Stimulated activated CD4-positive, alpha-beta T cell treated with anti-CD3 and anti-CD28 coated beads, Interleukin-12 subunit alpha, Interleukin-12 subunit beta, amount 100 ng/mL, for 4 hours (primary cell): ENCODE measurements at regions not wholly inside any gene's neighbourhood (a gene's known extent, or its start where the extent isn't known, plus 50 kb on each side); places are given as distances from the start of the nearest gene placed in this dataset.

Experiments used
- DNase-seq: peaks from one replicate; pipeline ENCODE4 v3.0.0-alpha.2; 2020

DNA sequence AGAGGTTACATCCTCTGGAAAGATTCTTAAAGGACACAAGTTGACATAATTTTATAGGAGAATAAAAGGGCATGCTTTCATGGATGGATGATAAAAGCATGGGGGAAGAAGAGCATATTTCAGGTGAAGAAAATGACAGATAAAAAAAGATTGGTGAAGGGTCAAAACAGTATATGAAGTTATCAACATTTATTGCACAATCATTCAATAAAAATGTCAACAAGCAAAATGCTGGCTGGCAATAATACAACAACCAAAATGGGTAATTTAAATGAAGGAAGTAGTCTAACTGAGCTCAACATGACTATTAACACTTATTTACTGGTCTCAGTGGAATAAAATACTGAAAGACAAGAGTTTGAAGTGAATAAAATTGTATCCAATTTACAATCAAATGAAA, 696.7 kb downstream of the SQOR start:
- no peak for DNase-seq

DNA sequence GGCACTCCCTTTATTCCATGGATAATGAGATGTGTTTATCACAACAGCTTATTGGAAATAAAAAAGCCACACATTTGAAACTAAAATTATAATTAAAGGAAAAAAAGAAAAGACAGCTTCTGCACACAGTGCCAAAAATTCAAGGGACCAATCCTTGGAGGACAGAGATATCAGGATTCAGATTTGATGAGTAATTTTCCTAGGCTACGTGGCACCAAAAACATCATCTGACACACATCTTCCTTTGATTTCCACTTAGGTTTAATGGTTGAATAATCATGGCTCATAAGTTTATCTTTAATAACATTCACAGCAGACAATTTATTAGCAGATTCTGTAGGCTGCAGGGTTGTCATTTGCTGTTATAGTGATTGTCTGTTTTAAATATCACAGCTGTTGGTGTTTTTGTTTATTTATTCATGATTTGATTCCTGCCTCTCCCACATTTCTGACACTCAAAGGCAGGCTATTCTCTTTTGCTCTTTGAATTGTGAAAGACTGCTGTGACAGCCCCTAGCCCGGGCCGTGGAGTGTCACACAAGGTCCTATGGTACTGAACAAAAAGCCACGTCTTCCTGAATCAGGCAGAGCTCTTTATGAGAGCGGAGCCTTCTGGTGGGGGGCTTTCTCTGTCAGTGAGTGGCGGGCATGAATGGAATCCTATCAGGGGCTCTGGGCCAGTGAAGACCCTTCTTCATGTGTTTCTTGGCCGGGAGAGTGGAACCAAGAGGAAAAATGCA, 708.5 kb downstream of the SQOR start:
- no peak for DNase-seq

DNA sequence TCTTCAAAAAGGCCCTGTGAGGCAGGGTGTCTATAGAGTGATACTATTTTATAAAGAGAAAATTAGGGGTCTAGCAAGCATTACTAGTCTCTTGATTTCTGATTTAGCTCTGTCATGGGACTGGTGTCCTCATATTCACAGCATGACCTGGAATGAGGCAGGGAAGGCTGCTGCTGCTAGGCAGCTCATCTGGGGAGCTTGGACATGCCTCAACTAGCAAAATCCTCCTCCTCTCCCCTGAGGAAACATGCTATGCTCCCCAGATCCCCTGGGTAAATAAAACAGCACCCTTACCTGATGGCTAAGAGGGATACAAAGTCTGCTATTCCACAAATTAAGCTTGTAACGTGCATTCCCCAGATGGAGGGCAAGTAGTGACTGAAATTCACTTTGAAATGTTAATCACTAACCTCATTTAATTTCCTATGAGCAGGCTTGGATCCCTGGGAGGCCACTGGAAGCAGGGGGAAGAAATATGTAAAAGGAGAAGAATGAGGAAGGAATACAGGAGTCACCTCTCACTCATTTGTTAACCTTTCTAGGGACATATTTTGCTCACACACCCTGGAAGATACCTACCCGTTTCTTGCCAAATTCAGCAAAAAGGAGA, 709.4 kb downstream of the SQOR start:
- DNase-seq: no peak

DNA sequence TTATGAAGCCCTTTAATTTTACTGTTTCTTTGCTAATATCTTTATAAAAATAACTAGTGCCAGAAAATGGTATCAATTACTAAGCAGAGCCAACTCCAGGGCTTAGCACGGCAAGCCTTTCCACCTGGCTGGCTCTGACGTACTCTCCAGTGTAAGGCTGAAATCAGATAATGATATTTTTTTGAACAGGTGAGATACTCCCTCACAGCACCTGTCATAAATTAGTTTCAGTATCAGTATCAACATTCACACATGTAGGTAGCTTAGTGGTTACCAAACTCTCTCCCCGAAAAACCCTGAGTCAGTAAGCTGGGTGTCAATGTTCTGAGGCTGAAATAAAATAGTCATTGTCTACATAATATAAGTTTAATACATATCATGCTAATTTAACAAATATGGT, 710.1 kb downstream of the SQOR start:
- no peak for DNase-seq

DNA sequence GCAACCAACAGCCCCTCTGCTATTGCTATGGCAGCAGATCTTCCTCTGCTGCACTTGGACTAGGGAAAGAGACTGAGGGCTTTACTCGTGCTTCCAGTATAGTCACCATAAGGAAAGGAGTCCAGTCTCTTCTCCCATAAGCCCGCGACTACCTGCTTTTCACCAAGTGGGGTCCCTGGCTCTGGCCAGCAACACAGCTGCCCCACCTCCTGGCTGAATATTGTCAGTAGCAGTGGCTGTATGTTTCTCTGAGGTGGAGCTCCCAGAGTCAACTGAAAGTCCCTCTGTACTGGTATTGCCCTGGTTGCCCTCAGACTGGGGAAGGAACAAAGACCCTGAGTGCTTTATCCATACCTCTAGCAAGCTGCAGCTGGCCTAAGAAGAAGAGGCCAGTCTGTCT, 719.6 kb downstream of the SQOR start:
- DNase-seq: no peak

DNA sequence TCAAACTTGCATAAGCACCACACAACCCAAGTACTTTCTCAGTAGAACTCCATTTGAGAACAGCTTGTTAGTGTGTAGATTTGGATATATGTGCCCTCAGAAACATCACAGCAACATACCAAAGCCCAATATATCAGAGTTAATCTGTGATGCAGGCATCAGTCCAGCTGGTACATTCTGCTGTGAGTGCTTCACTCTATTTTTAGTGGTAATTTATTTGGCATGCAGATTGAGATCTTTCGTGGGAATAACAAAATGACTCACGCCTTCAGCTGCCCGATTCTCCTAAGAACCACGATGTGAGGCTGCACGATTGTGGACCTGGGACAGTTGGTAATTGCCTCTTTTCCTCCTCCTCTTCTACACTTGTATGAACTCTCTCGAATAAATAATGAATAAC, 730.7 kb downstream of the SQOR start:
- DNase-seq: no peak

DNA sequence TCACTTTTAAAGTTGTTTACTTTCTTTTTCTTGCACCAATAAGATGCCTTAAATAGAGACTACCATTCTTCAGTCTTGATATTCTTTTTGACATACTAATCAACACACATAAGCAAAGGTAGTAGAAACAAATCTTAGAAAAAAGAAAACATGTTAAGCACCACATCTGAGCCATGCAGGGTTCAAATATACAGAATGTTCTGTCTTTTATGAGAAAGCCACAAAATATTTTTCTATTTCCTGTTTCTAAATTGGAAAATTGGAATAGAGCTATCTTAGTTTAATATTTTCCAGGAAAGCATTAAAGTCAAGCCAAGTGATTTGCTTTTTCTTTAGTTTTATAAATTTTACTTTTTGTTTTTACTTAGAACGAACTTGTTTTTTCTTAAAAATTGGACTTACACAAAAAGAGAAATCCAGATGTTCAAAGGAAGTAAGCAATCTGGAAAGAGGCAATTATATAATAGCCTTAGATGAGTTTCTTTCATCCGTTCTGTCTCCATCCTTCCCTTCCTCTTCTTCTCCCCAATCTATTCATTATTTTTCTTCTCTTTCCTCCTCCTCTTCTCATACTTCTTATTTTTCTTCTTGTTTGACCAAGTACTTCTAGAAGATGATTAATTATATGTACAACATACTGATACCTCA, 731.7 kb downstream of the SQOR start:
- no peak for DNase-seq

DNA sequence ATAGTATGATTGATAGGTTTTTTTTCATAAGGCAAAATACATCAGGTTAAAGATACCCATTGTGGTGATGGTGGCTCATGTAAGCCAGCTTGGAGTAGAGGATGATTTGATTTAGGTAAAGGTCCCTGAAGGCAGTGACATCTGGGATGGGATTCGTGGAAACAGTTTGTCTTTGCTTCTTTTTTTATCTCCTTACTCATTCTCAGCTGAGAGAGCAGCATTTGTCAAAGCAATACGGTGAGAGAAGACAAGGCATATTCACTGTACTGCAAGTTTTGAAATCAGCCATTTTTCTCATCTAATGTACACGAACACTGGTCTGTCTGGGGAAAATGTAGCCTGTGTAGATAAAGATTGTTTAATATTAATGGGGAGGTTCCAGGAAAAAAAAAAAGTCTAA, 749.1 kb downstream of the SQOR start:
- DNase-seq: no peak

DNA sequence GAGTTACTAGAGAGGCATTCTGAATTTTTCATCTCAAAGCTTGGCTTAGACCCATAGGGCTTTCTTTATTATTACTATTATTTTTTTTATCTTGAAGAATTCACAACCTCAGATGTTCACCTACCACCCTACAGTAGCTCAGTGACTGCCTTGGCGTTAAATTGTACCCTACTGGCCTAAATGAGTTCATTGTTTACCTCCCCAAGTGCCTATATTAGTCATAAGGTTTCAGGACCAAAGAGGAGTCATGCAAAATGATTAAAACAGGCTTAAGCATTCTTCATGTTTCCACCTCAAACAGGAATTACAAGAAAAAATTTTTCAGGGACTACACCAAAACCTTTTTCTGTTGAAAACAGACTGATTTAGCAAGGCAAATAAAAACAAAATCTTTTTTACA, 751.5 kb downstream of the SQOR start:
- no peak for DNase-seq

DNA sequence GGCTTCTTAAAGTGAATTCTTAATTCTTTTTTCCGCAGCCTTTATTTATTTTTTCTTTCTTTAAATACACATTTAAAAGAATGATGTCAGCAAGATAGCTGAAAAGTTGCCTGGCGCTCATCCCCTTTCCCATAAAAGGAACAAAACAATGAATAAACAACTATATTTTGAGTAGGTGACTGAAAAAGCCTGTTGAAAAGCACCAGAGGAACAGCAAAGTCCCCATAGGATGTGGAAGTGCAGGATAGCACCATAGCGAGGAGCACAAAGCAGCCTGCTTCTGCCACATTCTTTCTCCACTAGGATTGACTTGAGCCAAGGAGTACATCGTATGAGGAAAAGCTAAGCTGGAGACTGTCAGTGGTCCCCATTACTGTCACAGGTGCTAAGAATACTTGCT, 754.9 kb downstream of the SQOR start:
- no peak for DNase-seq

DNA sequence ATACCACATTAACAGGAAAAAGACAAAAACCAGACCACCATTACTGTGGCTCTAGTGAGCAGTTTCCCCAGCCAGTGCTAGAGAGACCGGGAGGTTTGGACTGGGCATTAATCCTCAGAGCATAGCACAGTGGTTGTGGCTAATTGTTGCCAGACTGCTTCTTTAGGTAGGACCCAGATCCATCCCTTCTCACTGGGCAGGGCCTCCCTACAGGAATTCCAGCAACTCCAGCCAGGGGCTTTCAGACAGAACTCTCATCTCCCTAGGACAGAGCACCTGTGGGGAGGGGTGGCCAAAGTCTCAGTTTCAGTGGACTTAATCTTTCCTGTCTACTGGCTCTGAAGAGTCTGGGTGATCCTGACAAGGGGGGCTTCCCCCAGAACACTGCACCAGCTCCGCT, 759.6 kb downstream of the SQOR start:
- no peak for DNase-seq

DNA sequence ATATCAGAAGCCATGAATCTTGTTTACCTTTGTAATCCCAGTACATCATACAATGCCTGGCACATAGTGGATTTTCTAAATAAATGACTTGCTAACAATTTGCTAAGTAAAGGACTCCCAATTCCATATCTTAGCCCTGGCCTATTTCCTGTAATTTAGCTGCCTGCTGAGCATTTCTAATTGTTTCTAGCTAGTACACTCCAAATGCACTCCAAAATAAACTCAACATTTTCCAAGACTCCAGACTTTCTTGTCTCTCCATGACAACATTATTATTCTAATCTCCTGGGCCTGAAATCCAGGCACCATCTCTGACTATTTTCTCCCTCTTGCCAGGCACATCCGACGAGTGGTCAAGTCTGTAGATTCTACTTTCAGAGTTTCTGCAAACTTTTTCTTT, 773.5 kb downstream of the SQOR start:
- DNase-seq: no peak

DNA sequence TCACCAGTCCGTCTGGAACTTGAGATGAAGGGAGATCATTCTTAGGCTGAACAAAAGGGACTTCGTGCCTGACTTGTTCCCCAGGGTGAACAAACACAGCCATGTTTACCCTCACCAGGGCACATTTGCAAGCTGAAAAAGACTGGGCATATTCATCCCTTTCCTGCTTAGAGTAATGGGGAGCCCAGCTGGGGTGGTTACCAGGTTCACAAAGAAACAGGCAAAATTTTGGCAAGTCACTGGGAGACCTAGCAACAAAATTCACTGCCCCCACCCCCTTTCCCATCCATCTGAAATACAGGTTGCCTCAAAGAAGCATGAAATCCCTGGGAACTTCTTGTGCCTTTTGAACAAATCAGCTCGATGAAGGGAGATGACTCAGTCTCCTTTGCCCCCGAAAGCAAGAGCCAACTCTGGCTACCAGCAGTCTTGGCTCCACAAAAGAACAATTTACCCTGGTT, 775.0 kb downstream of the SQOR start:
- DNase-seq: no peak

DNA sequence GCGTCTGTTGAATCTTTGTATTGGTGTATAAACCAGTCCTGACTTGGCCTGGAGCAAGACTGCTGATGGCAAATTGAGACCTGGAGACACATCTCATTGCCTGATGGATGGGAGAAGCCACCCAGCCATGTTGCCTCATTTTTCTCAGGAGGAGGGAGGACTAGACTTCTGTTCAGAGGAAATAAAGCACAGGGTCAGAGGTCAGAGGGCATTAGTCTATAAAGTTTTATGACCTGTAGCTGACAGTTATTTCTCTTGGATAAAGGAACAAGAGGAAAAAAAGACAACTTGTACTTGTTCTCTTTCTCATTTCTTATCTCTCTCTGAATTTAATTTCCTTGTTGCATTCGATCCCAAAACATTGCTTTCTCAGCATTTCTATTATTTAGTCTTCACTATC, 775.9 kb downstream of the SQOR start:
- DNase-seq: no peak

DNA sequence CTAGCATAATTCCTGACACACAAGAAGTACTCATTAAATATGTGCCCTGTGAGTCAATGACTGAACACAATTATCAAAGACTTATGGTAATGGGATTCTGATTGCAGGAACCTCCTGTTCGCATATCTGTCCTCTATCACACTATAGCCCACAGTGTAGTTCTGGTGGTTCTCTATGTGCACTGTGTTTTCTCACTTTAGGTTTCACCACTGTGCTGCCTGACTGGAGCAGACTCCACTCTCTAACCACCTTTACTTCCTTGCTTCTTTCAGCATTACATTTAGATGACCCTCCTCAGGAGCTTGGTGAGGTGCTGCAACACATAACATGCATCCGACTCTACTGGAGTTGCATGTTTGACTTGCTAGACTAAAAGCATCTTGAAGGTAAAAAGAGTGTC, 777.1 kb downstream of the SQOR start:
- no peak for DNase-seq

DNA sequence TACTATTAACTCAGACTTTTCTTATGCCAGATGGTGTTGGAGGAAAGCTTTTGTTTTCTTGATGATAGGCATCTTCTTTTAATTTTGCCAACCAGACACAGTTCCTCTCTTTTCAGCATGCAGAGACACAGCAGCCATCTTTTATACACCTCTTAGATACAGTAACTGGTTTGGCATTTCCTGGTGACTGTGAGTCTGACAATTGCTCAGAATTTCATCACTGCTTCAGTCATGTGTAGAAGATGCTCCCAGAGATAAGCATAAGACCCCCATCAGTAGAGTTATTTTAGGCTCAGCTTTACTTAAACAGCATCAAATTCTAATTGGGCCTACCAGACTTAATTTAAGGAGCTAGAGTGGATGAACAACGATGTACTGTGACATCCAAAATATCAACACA, 779.0 kb downstream of the SQOR start:
- no peak for DNase-seq

DNA sequence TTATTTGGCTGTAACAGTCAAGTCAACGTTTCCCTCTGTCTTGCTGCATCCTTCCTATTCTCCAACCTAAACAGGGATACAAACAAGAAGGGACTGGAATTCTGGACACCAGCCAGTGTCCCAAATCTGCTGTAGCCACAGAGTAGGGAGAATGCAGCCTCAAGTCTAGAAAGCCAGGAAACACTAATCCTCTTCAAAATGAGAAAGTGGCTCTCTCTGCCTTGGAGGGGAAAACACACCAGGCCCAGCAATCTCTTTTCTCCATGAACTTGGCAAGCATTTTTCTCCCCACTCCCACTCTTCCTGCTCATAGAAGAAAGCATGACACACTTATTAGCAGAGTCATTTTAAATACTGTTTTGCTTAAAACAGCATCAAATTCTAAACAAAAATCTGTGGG, 781.7 kb downstream of the SQOR start:
- no peak for DNase-seq

DNA sequence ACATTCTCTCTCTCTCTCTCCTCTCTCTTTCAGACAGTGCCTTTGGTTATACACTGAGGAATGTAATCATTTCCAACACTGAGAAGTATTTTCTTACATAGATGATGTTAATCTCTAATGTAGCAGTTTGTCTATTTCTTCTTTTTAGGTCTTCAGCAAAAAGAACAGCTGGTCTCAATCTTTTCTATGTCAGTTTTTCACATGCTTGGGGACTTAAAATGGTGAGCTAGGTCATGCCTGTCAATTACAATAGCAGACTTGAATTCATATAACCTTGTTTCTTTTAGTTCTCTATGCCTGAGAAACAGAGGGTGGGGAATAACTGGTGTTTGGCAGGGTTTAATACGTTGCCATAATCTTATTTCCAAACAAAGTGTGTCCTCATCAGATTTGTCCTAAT, 786.2 kb downstream of the SQOR start:
- DNase-seq: no peak

DNA sequence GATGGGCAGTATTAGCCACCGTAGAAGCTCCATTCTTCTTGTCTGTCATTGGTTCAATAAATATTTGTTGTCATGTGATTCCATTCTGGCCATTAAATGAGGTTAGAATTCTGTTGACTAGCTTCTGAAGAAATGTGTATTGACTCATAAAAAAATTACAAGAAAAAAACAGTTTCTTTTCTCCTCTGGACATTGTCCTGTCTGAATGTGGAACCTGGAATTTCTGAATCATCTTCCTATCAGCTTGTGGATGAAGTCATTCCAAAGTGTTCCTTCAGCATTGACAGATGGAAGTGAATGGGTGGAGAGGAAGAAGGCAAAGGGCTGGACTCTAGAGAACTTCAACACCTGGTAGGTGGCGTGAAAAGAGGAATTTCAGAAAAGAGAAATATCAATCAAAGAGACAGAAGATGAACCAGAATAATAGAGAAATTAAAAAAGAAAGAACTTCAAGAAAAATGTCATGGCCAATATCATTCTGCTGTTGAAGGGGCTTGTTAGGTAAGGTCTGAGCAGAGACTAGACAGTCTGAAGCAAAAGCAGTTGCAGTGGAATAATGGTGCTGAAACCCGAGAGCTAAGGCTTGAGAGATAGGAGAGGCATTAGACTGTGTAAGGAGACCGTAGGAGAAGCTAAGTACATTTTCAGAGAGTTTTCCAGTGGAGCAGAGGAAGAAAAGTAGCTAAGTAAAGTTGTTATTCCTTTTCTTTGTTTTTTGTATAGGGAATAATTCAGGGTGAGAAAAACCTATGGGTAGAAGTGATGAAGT, 806.6 kb downstream of the SQOR start:
- DNase-seq: no peak

DNA sequence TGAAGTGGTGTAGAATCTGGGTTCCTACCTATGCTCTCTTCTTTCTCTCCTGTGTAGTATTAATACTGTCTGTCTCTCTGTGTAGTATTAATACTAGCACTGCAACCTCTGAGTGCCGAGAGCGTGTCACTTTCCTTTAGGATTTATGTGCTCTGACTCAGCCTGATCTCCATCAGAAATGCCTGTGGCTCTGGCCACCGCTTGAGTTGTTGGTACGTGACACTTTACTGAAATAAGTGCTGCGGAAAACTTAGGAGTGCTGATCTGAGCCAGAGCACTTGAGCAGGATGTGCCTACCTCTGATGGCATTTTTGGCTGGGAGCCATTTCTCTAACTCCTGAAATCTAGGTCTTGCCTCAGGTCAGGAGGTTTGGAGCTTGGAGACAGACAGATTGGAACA, 807.4 kb downstream of the SQOR start:
- DNase-seq: no peak

DNA sequence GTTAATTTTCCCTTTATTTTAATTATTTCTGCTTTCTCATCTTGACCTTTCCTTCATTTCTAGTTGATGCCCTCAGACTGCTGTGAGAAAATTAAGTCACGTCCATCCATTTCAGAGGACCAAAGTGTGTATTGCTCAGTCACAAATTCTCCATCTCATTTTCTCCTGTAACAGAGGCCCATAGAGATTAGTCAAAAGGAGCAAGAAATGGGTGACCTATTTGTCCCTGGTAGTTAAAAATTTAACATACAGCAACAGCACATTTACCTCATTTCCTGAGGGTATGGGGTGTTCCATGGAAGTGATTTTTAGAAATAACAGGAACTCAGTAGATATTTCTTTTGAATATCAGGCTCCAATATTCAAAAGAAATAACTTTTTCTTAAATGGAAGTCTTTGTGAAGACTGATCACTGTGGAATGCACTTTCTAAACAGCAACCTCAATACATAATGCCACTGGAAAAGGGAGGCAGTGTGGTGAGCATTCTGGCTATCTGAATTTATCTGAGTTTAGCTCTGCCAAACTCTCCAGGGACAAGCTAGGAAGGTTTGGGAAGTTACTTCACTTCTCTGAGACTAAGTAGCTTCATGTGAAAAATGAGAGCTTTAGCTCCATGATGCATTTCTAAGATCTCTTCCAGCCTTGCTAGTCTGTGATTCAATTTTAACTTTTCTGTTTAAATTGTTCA, 808.2 kb downstream of the SQOR start:
- DNase-seq: no peak

DNA sequence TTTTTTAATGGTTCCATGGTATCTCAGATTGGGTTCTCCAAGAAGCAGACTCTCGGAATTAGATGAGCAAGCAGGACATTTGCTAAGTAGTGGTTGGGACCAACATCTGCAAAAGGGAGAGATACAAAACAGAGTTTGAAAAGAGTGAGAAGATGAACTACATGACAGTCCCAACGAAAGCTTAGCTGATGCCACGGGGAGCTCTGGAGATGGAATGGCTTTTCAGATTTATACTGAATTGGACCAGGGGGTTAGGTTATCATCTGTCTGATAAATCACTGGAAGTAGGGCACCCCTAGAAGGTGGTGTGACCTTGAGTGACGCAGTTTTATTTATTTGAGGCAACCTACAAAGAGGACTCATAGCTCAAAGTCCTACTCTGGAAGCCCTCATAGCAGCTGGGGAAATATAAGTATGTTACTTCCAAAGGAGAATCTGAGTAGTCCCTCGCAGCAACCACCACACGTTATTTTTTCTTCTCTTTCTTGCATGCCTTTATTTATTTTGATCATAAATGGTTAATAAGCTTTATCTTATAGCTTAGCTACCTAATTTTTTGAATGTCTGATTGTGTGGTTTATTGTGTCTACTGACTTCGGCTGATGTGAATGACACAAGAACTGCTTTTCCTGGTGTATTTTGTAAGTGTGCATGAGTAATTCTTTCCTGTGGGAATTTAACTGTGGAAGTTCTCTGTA, 815.4 kb downstream of the SQOR start:
- no peak for DNase-seq

DNA sequence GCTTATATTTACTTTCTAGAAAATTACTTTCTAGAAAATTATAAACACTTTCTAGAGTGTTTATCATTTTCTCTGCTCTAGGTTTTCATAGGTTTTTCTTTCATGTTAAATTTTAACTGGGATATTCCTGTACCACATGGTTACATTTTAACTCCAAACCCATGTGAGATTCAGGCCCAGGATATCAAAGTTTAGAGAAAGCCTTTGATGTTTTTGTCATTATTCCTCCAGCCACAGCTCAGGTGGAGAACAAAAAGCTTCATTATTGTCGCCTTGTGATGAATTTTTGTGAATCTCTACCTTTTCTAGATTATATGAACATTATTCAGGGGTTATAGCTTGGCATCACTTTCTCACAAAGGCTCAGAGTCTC, 816.0 kb downstream of the SQOR start:
- no peak for DNase-seq
